EH (cell line): ENCODE measurements at regions not wholly inside any gene's neighbourhood (a gene's known extent, or its start where the extent isn't known, plus 50 kb on each side); places are given as distances from the start of the nearest gene placed in this dataset.
"Not testable (repeated sequence)": the region's sequence is repeated elsewhere in the genome, so short reads cannot be mapped to it uniquely, and the experiment has no call there.

Source experiments
- DNase-seq: peaks from one replicate; pipeline ENCODE4 v3.0.0-alpha.2; 2015; ENCODE audit warnings: low read depth

GRCh38 chr11:79648766-79649520 is 208.1 kb upstream of the TENM4 start:
- DNase-seq, result no peak

GRCh38 chr11:79637219-79637618 is 196.4 kb upstream of the TENM4 start:
- DNase-seq, result no peak

- DNase-seq, result no peak
Measured at GRCh38 chr11:79634905-79635304, 194.1 kb upstream of the TENM4 start.

- no peak for DNase-seq
Measured at GRCh38 chr11:79627281-79627680, 186.5 kb upstream of the TENM4 start.

- DNase-seq, result no peak
Measured at GRCh38 chr11:79626135-79627075, 185.6 kb upstream of the TENM4 start.

- DNase-seq, result no peak
Measured at GRCh38 chr11:79623375-79623774, 182.5 kb upstream of the TENM4 start.

GRCh38 chr11:79617561-79617960 is 176.7 kb upstream of the TENM4 start:
- no peak for DNase-seq

- DNase-seq, result no peak
Measured at GRCh38 chr11:79616392-79616851, 175.6 kb upstream of the TENM4 start.

GRCh38 chr11:79615425-79615824 is 174.6 kb upstream of the TENM4 start:
- DNase-seq, result no peak

GRCh38 chr11:79610678-79611077 is 169.8 kb upstream of the TENM4 start:
- DNase-seq, result no peak

GRCh38 chr11:79610139-79610538 is 169.3 kb upstream of the TENM4 start:
- DNase-seq, result no peak

- no peak for DNase-seq
Measured at GRCh38 chr11:79609511-79609910, 168.7 kb upstream of the TENM4 start.

GRCh38 chr11:79606461-79606860 is 165.6 kb upstream of the TENM4 start:
- DNase-seq, result not testable (repeated sequence)

GRCh38 chr11:79600711-79601110 is 159.9 kb upstream of the TENM4 start:
- no peak for DNase-seq

GRCh38 chr11:79594834-79595233 is 154.0 kb upstream of the TENM4 start:
- DNase-seq, result no peak

- DNase-seq, result no peak
Measured at GRCh38 chr11:79592824-79593223, 152.0 kb upstream of the TENM4 start.

GRCh38 chr11:79592406-79592805 is 151.6 kb upstream of the TENM4 start:
- DNase-seq, result no peak

- no peak for DNase-seq
Measured at GRCh38 chr11:79582434-79582833, 141.6 kb upstream of the TENM4 start.

GRCh38 chr11:79579063-79579462 is 138.2 kb upstream of the TENM4 start:
- DNase-seq, result no peak

GRCh38 chr11:79578116-79578515 is 137.3 kb upstream of the TENM4 start:
- DNase-seq, result no peak

GRCh38 chr11:79575701-79576100 is 134.9 kb upstream of the TENM4 start:
- DNase-seq, result no peak

GRCh38 chr11:79570104-79570503 is 129.3 kb upstream of the TENM4 start:
- no peak for DNase-seq

GRCh38 chr11:79564288-79564925 is 123.6 kb upstream of the TENM4 start:
- no peak for DNase-seq
